ENCODE measurements at regions not wholly inside any gene's neighbourhood (a gene's known extent, or its start where the extent isn't known, plus 50 kb on each side); places are given as distances from the start of the nearest gene placed in this dataset.
A peak's percentile ranks its signal among the peaks of the same experiment; 100 is the strongest.

DNA sequence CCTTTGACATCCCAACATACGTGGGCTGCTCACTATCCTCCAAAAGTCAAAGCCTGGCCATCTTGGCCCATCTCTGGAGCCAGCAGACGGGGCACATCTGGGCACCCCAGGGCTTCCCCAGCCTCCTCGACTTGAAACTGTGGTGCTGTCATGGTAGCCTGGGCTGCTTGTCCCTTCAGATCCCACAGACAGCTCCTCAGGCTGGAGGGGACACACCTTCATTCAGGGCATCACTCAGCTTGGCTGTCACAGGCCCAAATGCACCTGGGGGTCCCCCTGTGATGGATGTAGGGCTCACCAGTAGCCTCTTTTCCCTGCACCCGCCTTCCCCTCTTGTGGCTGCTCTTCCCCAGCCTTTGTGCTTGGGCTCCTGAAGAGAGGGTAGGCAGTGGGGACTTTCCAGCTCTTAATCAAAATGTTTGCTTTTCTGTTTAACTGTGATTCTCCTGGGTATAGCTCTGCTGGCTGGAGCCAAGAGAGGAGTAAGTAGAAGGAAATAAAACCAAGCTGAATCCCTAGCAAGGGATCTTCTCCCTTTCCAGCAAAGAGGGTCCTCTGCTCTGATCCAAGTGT, 92.3 kb downstream of the GYPC start:
- no peak for DNase-seq

DNA sequence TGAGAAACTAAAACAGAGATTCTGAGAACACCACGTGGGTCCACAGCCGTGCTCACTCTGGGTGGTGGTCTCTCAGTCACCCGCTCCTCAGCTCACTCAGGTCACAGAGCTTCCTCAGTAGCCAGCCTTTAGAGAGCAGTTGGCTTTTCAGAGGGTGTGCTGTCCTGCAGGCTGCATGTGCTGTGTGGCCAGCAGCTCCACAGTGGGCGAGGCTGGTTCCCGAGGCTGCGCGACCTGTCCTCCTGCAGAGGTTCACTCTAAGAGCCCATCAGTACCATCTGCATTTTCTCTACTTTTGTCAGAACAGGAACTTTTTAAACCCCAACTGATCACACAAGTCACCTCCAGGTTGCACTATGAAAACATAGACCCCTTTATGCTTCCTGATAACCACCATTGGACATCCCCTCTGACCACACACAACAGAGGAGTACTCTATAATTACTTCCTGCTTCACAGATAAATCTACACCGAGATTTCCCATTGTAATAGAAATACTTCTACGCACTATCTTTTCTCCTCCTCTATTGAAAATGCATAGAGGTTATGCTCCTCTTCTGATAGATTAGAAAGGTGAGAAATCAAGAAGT, 93.1 kb downstream of the GYPC start:
- no peak for DNase-seq

DNA sequence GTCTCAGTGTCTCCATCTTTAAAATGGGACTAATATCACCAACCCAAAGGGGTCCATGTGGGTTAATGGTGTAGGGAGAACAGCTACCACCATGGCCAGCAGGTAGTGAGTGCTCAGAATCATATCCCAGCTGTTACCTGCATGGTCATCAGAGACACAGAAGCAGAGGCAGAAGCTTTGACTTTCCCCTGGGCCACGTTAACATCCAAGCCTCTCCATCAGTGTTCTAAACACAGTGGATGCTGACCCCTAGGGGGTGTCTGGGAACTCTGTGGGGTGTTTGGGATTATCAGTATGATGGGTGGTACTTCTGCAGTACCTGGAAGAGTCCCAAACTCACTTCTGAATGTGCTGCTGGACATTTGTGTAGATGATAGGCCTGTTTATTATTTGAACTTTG, 93.6 kb downstream of the GYPC start:
- peak; percentile 31 for DNase-seq

DNA sequence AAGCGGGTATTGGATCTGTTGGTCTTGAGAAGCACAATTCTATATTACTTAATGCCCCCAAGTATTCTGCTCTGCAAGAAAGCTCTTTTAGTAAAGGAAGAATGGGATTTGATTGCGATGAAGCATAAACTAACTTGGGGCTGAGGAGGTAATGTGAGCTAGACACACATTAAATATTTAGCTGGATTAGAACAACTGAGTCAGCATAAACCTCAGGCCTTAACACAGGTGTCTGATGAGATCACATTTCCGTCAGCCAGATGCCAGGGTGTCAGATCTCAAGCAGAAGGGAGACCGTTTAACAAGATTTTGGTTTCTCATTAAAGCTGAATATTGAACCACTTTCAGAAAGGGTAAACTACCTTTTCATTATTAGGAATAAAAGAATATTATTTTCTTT, 94.5 kb downstream of the GYPC start:
- no peak for DNase-seq

DNA sequence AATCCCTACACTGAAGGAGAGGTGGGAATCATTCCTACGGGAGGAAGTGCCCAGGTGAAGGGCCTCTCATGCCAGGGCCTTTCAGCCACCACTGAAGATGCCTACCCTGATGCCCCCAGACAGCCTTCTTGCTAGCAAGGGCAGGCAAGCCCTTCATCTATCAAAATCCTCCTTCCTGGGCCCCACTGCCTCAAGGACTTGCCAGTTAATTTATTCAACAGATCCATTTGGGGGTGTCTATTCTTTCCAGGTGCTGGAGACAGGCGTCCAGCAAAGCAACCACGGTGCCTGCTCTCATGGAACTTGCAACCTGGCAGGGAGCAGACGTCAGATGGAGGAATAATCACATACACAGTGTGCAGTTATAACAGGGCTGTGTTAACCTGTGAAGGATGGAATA, 95.5 kb downstream of the GYPC start:
- no peak for DNase-seq

GRCh38 chr2:126752876-126753275, 96.9 kb downstream of the GYPC start:
- no peak for DNase-seq

GRCh38 chr2:126753501-126754212, 97.7 kb downstream of the GYPC start:
- DNase-seq, result no peak

- DNase-seq, result no peak
Measured at GRCh38 chr2:126754240-126755004, 98.5 kb downstream of the GYPC start.

- DNase-seq, result no peak
Measured at GRCh38 chr2:126756125-126756524, 100.2 kb downstream of the GYPC start.

- DNase-seq, result no peak
Measured at GRCh38 chr2:126761256-126761980, 105.5 kb downstream of the GYPC start.

GRCh38 chr2:126761981-126762878, 106.3 kb downstream of the GYPC start:
- DNase-seq, result peak; percentile 67

DNA sequence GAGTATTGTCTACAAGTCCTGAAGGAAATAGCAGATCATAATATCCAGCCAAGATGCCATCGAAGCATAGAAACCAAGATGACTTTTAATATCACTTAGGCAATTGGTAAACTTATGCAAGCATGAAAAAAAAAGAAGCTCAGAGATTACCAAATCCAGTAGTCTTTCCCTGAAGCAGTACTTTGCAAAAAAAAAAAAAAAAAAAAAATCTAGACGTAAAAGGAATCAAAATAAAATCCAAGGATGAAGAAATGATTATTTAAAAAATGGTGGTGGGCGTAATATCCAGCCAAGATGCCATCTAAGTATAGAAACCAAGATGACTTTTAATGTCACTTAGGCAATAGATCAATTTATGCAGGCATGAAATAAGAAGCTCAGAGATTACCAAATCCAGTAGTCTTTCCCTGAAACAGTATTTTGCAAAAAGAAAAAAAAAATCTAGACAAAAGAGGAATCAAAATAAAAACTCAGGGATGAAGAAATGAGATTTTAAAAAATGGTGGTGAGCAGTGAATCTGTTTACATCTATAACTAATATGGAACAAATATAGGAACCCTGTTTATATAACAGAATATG, 108.8 kb downstream of the GYPC start:
- no peak for DNase-seq

DNA sequence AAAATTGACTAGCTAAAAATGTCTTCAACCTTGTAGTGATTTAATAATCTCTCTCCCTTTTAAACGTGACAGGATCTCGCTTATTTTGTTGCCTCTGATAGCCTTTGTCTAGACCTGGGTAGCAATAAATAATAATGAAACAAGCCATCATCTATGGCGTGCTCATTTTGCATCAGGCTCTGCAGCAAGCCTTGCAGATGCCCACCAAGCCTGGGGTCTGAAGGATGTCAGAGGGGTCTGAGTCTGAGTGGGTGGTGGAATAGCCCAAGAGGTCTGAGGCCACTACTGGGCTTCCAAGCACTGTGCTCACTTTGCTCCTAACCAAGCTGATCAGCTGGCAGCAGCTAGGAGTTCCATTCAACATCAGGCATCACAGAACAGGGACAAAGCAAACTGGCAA, 109.4 kb downstream of the GYPC start:
- DNase-seq, result no peak

GRCh38 chr2:126766295-126766968, 110.5 kb downstream of the GYPC start:
- no peak for DNase-seq

- no peak for DNase-seq
Measured at GRCh38 chr2:126766969-126767296, 111.0 kb downstream of the GYPC start.

DNA sequence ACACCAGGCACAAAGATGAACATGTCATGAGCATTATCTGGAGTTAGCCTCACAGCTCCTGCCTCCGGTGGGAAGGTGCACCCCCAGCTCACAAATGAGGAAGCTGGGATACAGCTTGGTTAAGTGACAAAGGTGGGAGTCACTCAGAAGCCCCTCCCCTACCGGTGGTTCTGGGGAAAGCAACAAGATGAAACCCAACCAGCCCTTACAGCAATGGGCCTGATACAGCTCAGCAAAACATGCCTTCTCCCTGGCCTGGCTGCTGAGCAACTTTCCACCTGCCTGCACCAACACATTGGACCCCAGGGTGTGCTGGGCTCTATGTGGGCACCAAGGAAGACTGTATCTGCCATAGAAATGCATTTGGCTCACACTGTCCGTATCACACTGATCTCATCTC, 113.2 kb downstream of the GYPC start:
- no peak for DNase-seq

DNA sequence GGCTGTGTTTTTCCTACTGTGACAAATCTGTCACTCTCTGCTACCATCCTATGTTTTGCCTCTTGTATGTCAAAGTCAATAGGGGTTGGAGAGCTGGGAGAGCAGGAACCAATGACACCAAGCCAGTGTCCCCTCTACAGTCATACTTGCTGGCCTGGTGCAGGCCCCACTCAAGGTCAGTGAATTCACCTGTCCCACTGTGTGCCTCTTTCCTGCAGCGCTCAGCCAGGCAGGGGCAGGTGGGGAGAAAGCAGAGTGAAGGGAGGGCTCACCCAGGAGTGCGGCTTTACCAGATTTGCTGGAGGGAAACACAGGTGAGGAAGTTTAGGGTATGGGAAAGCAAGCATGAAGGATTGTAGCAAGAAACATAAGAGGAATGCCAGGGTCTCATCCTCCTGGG, 114.5 kb downstream of the GYPC start:
- DNase-seq, result no peak

DNA sequence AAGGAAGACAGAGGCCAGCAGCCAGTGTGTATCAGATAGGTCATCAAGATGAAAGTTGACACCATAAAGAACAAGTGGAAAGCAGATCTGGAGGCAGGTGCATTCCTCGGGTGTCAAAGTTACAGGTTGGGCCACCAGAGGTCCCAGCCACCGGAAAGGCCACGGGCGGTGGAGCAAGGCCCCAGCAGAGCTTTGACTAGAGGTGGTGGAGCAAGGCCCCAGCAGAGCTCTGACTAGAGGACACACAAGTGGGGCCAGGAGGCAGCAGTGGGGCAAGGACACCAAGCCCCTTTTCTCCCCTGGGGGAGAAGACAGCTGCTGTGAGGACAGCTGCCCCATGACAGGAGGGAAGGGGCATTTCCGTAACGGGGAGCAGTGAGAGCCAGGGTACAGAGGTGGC, 115.1 kb downstream of the GYPC start:
- DNase-seq, result no peak

GRCh38 chr2:126771501-126772195, 115.7 kb downstream of the GYPC start:
- no peak for DNase-seq

GRCh38 chr2:126774290-126774689, 118.3 kb downstream of the GYPC start:
- DNase-seq, result no peak

DNA sequence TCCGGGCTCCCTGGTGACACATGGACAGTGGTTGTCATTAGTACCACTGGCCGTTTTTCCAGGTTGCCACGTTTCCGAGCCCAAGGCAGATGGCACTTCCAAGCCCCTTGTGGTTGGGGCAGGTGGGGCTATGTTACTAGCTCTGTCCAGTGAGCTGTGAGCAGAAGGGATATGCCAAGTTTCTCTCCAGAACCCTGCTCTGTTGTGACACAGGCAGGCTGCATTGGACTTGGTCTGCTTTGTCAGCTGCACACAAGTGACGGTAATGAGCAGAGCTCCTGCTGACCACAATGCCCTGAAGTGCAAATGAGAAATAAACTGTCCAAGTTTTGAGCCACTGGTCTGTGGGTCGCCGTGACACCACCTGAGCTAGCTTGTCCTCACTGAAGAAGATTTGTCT, 118.8 kb downstream of the GYPC start:
- DNase-seq, result no peak

Measured in CD4-positive, alpha-beta T cell treated with Interleukin-17A for 4 hours (primary cell).